Mesenchymal stem cell (in vitro differentiated cells and primary cell): ENCODE measurements at regions not wholly inside any gene's neighbourhood (a gene's known extent, or its start where the extent isn't known, plus 50 kb on each side); places are given as distances from the start of the nearest gene placed in this dataset.
A peak's percentile ranks its signal among the peaks of the same experiment; 100 is the strongest.

Experiments used
- DNase-seq: peaks from one replicate; pipeline ENCODE4 v3.0.0-alpha.2; 2013
- H2AFZ ChIP-seq: one replicate; pipeline ENCODE4 v1.6.1; 2013; ENCODE audit warnings: low read depth, mild to moderate bottlenecking, control low read depth, inconsistent platforms, low read length, moderate library complexity
- H2AK5ac ChIP-seq: 2 replicates; pipeline ENCODE4 v1.6.1; 2013; ENCODE audit warnings: low read length, moderate library complexity, mild to moderate bottlenecking, inconsistent platforms; ENCODE audit not compliant: severe bottlenecking
- H2BK120ac ChIP-seq: one replicate; pipeline ENCODE4 v1.6.1; 2013; ENCODE audit warnings: low read depth, mild to moderate bottlenecking, inconsistent platforms, low read length, moderate library complexity
- H2BK12ac ChIP-seq, 2 experiments: one replicate each; pipeline ENCODE4 v1.6.1; 2013; ENCODE audit warnings: inconsistent platforms in 2 of 2, low read length in 2 of 2, mild to moderate bottlenecking in 2 of 2, moderate library complexity in 2 of 2, control low read depth in 1 of 2
- H2BK15ac ChIP-seq: one replicate; pipeline ENCODE4 v1.6.1; 2013; ENCODE audit warnings: mild to moderate bottlenecking, low read depth, inconsistent platforms; ENCODE audit not compliant: poor library complexity, severe bottlenecking
- H2BK5ac ChIP-seq: 2 replicates; pipeline ENCODE4 v1.6.1; 2013; ENCODE audit warnings: low read depth, mild to moderate bottlenecking, low read length, control low read depth, inconsistent platforms; ENCODE audit not compliant: poor library complexity, severe bottlenecking
- H3K14ac ChIP-seq, 2 experiments: one replicate each; pipeline ENCODE4 v1.6.1; 2013; ENCODE audit warnings: inconsistent platforms in 2 of 2, low read length in 2 of 2, control low read depth in 1 of 2, mild to moderate bottlenecking in 1 of 2, moderate library complexity in 1 of 2
- H3K18ac ChIP-seq, 2 experiments: one replicate each; pipeline ENCODE4 v1.6.1; 2013; ENCODE audit warnings: inconsistent platforms in 2 of 2, low read length in 2 of 2, control low read depth in 1 of 2, low read depth in 1 of 2, mild to moderate bottlenecking in 1 of 2
- H3K23ac ChIP-seq, 2 experiments: one replicate each; pipeline ENCODE4 v1.6.1; 2013; ENCODE audit warnings: inconsistent platforms in 2 of 2, low read length in 2 of 2, mild to moderate bottlenecking in 2 of 2, moderate library complexity in 2 of 2, control low read depth in 1 of 2
- H3K27ac ChIP-seq: 2 replicates; pipeline ENCODE4 v1.5.1; 2013; ENCODE audit warnings: mild to moderate bottlenecking, moderate library complexity, low read length, control low read depth, inconsistent platforms; ENCODE audit not compliant: poor library complexity, severe bottlenecking
- H3K27me3 ChIP-seq, 2 experiments: 2 replicates each; pipeline versions ENCODE4 v1.6.1 to v1.7.0; 2013; ENCODE audit warnings: low read length in 2 of 2, mild to moderate bottlenecking in 2 of 2, moderate library complexity in 2 of 2, control low read depth in 1 of 2, inconsistent platforms in 1 of 2; ENCODE audit not compliant: control insufficient read depth in 1 of 2, insufficient read depth in 1 of 2
- H3K36me3 ChIP-seq, 2 experiments: 2 replicates each; pipeline versions ENCODE4 v1.6.1 to v1.7.0; 2013; ENCODE audit warnings: low read length in 2 of 2, control low read depth in 1 of 2, inconsistent platforms in 1 of 2, low read depth in 1 of 2, mild to moderate bottlenecking in 1 of 2; ENCODE audit not compliant: insufficient read depth in 2 of 2, control insufficient read depth in 1 of 2
- H3K4ac ChIP-seq, 2 experiments: one replicate each; pipeline ENCODE4 v1.6.1; 2013; ENCODE audit warnings: inconsistent platforms in 2 of 2, low read length in 2 of 2, mild to moderate bottlenecking in 2 of 2, moderate library complexity in 2 of 2, control low read depth in 1 of 2, low read depth in 1 of 2
- H3K4me1 ChIP-seq: 2 replicates; pipeline ENCODE4 v1.6.1; 2013; ENCODE audit warnings: low read depth, low read length, control low read depth; ENCODE audit not compliant: control insufficient read depth, insufficient read depth
- H3K4me2 ChIP-seq: 2 replicates; pipeline ENCODE4 v1.6.1; 2013; ENCODE audit warnings: low read length, mild to moderate bottlenecking, inconsistent platforms; ENCODE audit not compliant: poor library complexity, severe bottlenecking
- H3K4me3 ChIP-seq, 2 experiments: 2 replicates each; pipeline versions ENCODE4 v1.5.1 to v1.7.0; 2013; ENCODE audit warnings: low read length in 2 of 2, mild to moderate bottlenecking in 2 of 2, control low read depth in 1 of 2, low read depth in 1 of 2; ENCODE audit not compliant: insufficient read depth in 1 of 2
- H3K79me1 ChIP-seq: replicated peaks from 2 replicates; pipeline ENCODE4 v1.6.1; 2013; ENCODE audit warnings: mild to moderate bottlenecking, control low read depth, low read length, inconsistent platforms; ENCODE audit not compliant: poor library complexity, severe bottlenecking
- H3K9ac ChIP-seq: 2 replicates; pipeline ENCODE4 v1.7.0; 2013; ENCODE audit warnings: mild to moderate bottlenecking, low read length, moderate library complexity
- H3K9me3 ChIP-seq: 2 replicates; pipeline ENCODE4 v1.7.0; 2013; ENCODE audit warnings: mild to moderate bottlenecking, low read length; ENCODE audit not compliant: control insufficient read depth
- H4K8ac ChIP-seq: one replicate; pipeline ENCODE4 v1.6.1; 2013; ENCODE audit warnings: inconsistent platforms, mild to moderate bottlenecking, low read length, moderate library complexity
- H4K91ac ChIP-seq: one replicate; pipeline ENCODE4 v1.6.1; 2013; ENCODE audit warnings: mild to moderate bottlenecking, low read length, inconsistent platforms
- WGBS: methylation state at CpG from one replicate; pipeline ENCODE4 v1.1.7; 2013; ENCODE audit warnings: mixed read lengths; 5-methylcytosine and 5-hydroxymethylcytosine counted together

DNA sequence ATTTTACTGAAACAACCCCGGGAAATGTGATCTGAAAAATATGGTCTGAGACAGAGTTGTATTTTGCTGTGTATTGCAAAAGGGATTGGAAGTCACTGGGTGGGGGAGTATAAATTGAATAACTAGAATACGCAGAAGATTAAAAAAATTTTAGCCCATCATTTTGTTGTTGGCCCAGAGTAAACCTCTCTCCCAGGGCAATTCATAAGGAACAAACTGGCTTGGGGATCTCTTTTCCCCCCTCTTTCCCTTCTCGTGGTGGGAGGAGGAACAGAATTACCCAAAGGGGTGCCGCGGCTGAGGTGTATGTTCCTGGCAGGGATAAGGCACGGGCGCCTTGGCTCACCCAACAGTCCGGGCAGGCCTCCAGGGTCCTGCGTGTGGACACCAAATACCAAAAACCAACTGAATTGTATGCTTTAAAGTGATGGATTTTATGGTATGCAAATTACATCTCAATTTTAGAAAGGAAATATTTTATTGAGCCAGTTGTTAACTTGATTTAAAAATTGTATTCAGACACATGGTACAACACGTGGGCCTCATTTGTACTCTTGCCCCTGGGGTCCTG lies 121.2 kb upstream of the SPRED2 start:
- no peak overlapping the region for H4K91ac ChIP-seq
- H3K18ac ChIP-seq: no peak overlapping the region
- H3K9ac ChIP-seq: peak overlapping the region; percentile 34
- H3K79me1 ChIP-seq: no peaks in the 10 kb centered on the region
- H3K23ac ChIP-seq: no peak overlapping the region
- no peak overlapping the region for H3K4me3 ChIP-seq
- H3K27me3 ChIP-seq: no peaks in the 10 kb centered on the region
- WGBS: 53% methylated on average over 6 of the region's 10 CpGs
- no peak overlapping the region for H2BK120ac ChIP-seq
- H3K4me2 ChIP-seq: no peak overlapping the region
- H2BK5ac ChIP-seq: no peak overlapping the region
- no peak overlapping the region for H3K27ac ChIP-seq
- H2BK12ac ChIP-seq: peak overlapping the region in 1 of 2 experiments; percentile 20
- no peaks in the 10 kb centered on the region for H3K36me3 ChIP-seq
- H3K14ac ChIP-seq: no peak overlapping the region
- no peak overlapping the region for H3K4ac ChIP-seq
- no peak overlapping the region for H2BK15ac ChIP-seq
- peaks cover 8% of the 10 kb centered on the region for H3K4me1 ChIP-seq
- no peaks in the 10 kb centered on the region for H3K9me3 ChIP-seq
- peak overlapping the region; percentile 26 for H2AK5ac ChIP-seq
- H4K8ac ChIP-seq: no peak overlapping the region
- no peak overlapping the region for H2AFZ ChIP-seq
- DNase-seq: no peak

DNA sequence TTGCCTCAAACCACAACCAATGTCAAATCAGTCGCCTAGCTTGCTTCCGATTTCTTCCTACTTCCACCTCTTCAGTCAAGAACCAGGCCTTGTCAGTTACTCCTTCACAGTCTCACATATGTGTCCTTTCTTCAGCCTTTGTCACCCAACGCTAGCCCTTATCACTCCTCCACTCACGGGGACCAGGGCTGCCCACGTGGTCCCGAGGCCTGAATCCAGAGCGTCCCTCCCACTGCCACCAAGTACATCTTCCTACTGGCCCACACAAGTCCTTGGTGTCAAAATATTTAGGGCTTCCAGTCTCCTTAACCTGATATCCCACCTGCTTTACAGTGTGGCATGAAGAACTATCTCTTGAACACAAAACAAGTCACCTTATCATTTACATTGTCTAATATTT lies 119.1 kb upstream of the SPRED2 start:
- Histone ChIP-seq H2BK15ac (no peak overlapping the region), H3K27me3 (no peaks in the 10 kb centered on the region), H3K9me3 (no peaks in the 10 kb centered on the region), H3K4me2 (no peak overlapping the region), H3K4me1 (peaks cover 8% of the 10 kb centered on the region), H3K4ac (no peak overlapping the region), H3K23ac (no peak overlapping the region), H2BK120ac (no peak overlapping the region), H2AFZ (no peak overlapping the region), H4K91ac (no peak overlapping the region), H3K36me3 (no peaks in the 10 kb centered on the region), H3K9ac (no peak overlapping the region), H3K27ac (no peak overlapping the region), H3K79me1 (no peaks in the 10 kb centered on the region), H2BK5ac (no peak overlapping the region), H2AK5ac (no peak overlapping the region), H4K8ac (no peak overlapping the region), H3K18ac (no peak overlapping the region), H3K4me3 (no peak overlapping the region), H3K14ac (no peak overlapping the region), H2BK12ac (no peak overlapping the region)
- WGBS: 93% methylated on average over 7 of the region's 7 CpGs
- DNase-seq: no peak

DNA sequence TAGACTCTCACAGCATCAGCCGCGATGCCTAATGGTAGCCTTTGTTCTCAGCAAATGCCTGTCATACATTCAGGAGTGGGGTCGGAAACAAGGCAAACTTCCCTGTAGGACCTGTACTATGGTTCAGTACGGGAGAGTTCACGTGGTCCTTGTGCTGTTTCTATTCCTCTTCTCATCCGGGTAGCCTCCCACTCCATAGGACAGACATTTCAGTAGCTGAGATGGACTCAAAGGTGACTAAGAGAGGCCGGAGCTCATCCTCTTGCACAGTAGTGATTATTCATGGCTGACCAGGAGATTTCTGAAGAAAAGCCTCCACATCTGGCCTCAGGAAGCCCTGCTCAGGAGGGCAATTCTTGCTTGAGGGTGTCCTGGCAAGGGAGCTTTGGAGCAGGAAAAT lies 117.8 kb upstream of the SPRED2 start:
- H3K18ac ChIP-seq: no peak overlapping the region
- no peak for DNase-seq
- no peak overlapping the region for H3K27ac ChIP-seq
- peak overlapping the region in 1 of 2 experiments; percentile 59 for H2BK12ac ChIP-seq
- H3K14ac ChIP-seq: no peak overlapping the region
- H3K23ac ChIP-seq: no peak overlapping the region
- no peak overlapping the region for H2BK120ac ChIP-seq
- H3K36me3 ChIP-seq: no peaks in the 10 kb centered on the region
- no peak overlapping the region for H3K4ac ChIP-seq
- H3K79me1 ChIP-seq: no peaks in the 10 kb centered on the region
- peak overlapping the region; percentile 20 for H4K91ac ChIP-seq
- H4K8ac ChIP-seq: no peak overlapping the region
- H3K4me1 ChIP-seq: peaks cover 16% of the 10 kb centered on the region
- no peaks in the 10 kb centered on the region for H3K27me3 ChIP-seq
- no peak overlapping the region for H2BK15ac ChIP-seq
- H2AK5ac ChIP-seq: no peak overlapping the region
- no peak overlapping the region for H3K4me3 ChIP-seq
- 67% methylated on average over 7 of the region's 7 CpGs for WGBS
- H3K4me2 ChIP-seq: no peak overlapping the region
- no peak overlapping the region for H3K9ac ChIP-seq
- H2AFZ ChIP-seq: peak overlapping the region; percentile 3
- no peaks in the 10 kb centered on the region for H3K9me3 ChIP-seq
- no peak overlapping the region for H2BK5ac ChIP-seq

DNA sequence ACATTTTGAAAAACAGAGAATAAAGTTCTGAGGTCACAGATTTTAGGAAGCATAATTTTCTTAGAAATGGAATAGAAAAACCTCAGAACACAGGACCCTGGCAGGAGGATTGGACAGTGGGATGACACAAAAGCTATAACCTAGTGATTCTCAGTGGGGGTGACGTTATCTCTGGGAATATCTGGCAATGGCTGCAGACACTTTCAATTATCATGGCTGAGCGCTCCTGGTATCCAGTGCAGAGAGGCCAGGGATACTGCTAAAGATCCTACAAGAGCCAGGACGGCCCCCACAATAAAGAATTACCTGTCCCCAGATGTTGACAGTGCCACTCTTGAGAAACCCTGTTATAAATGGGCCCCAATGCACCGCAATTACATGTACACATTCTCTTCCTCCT lies 117.2 kb upstream of the SPRED2 start:
- Histone ChIP-seq H3K18ac (no peak overlapping the region), H2BK12ac (no peak overlapping the region), H3K36me3 (no peaks in the 10 kb centered on the region), H3K23ac (no peak overlapping the region), H3K4me3 (no peak overlapping the region), H2AK5ac (no peak overlapping the region), H2BK15ac (no peak overlapping the region), H4K8ac (no peak overlapping the region), H3K4ac (no peak overlapping the region), H3K4me2 (no peak overlapping the region), H3K4me1 (peaks cover 15% of the 10 kb centered on the region), H2BK120ac (no peak overlapping the region), H3K9ac (no peak overlapping the region), H2AFZ (no peak overlapping the region), H3K14ac (no peak overlapping the region), H3K79me1 (no peaks in the 10 kb centered on the region), H4K91ac (no peak overlapping the region), H3K27me3 (no peaks in the 10 kb centered on the region), H3K9me3 (no peaks in the 10 kb centered on the region), H3K27ac (no peak overlapping the region), H2BK5ac (no peak overlapping the region)
- DNase-seq: no peak
- WGBS: 93% methylated on average over 4 of the region's 4 CpGs
